Loucy (cell line): ENCODE measurements at regions not wholly inside any gene's neighbourhood (a gene's known extent, or its start where the extent isn't known, plus 50 kb on each side); places are given as distances from the start of the nearest gene placed in this dataset.

ENCODE experiments used
- H2AFZ ChIP-seq: fragments of 200-600 bp; sonication (generic); 2 replicates; pipeline ENCODE4 v1.6.0; 2016; ENCODE audit warnings: antibody characterized with exemption, mild to moderate bottlenecking, low read length, moderate library complexity
- H3F3A ChIP-seq: fragments of 200-600 bp; 2 replicates; pipeline ENCODE4 v1.6.0; 2016; ENCODE audit warnings: antibody characterized with exemption, low read depth, mild to moderate bottlenecking
- H3K27me3 ChIP-seq: fragments of 200-600 bp; sonication (generic); 2 replicates; pipeline ENCODE4 v1.6.1; 2014; ENCODE audit warnings: low read length, mild to moderate bottlenecking; ENCODE audit not compliant: insufficient read depth, poor library complexity, severe bottlenecking
- H3K36me3 ChIP-seq: fragments of 200-600 bp; sonication (generic); 2 replicates; pipeline ENCODE4 v1.6.1; 2016; ENCODE audit warnings: low read length; ENCODE audit not compliant: insufficient read depth
- H3K4me1 ChIP-seq: fragments of 200-600 bp; sonication (generic); 2 replicates; pipeline ENCODE4 v1.5.1; 2014; ENCODE audit warnings: low read length, mild to moderate bottlenecking; ENCODE audit not compliant: insufficient read depth, poor library complexity, severe bottlenecking
- H3K4me2 ChIP-seq: fragments of 200-600 bp; sonication (generic); 2 replicates; pipeline ENCODE4 v1.6.0; 2014; ENCODE audit warnings: antibody characterized with exemption, low read length, low read depth, mild to moderate bottlenecking; ENCODE audit not compliant: poor library complexity, severe bottlenecking
- H3K4me3 ChIP-seq: fragments of 200-600 bp; sonication (generic); 2 replicates; pipeline ENCODE4 v1.5.1; 2014; ENCODE audit warnings: low read length, mild to moderate bottlenecking, mixed read lengths; ENCODE audit not compliant: poor library complexity, severe bottlenecking
- H3K79me2 ChIP-seq: fragments of 200-600 bp; sonication (generic); 2 replicates; pipeline ENCODE4 v1.6.1; 2014; ENCODE audit warnings: low read length; ENCODE audit not compliant: insufficient read depth
- H3K9ac ChIP-seq: fragments of 200-600 bp; sonication (generic); 2 replicates; pipeline ENCODE4 v1.6.0; 2014; ENCODE audit warnings: mild to moderate bottlenecking, low read depth, low read length, moderate library complexity; ENCODE audit not compliant: poor library complexity, severe bottlenecking
- H3K9me2 ChIP-seq: fragments of 200-600 bp; sonication (generic); replicated peaks from 2 replicates; pipeline ENCODE4 v1.6.1; 2016; ENCODE audit warnings: low read depth, low read length, mixed read lengths
- H3K9me3 ChIP-seq: fragments of 200-600 bp; sonication (generic); 2 replicates; pipeline ENCODE4 v1.6.1; 2014; ENCODE audit warnings: mild to moderate bottlenecking, antibody characterized with exemption, low read length, low read depth; ENCODE audit not compliant: insufficient read depth
- H4K20me1 ChIP-seq: fragments of 200-600 bp; sonication (generic); 2 replicates; pipeline ENCODE4 v1.6.0; 2014; ENCODE audit warnings: antibody characterized with exemption, low read length, mild to moderate bottlenecking; ENCODE audit not compliant: insufficient read depth, poor library complexity, severe bottlenecking
- EZH2phosphoT487 ChIP-seq: fragments of 200-600 bp; IDR thresholded peaks from 2 replicates; pipeline ENCODE4 v1.6.1; 2018; ENCODE audit warnings: antibody characterized with exemption, mild to moderate bottlenecking, moderate library complexity, borderline replicate concordance
- TF ChIP-seq, protein P1 (sequence below): fragments of 200-600 bp; sonication (generic); conservative IDR thresholded peaks from 2 replicates; pipeline ENCODE4 v1.5.1; 2014; ENCODE audit warnings: mild to moderate bottlenecking, antibody characterized with exemption, low read length

DNA sequence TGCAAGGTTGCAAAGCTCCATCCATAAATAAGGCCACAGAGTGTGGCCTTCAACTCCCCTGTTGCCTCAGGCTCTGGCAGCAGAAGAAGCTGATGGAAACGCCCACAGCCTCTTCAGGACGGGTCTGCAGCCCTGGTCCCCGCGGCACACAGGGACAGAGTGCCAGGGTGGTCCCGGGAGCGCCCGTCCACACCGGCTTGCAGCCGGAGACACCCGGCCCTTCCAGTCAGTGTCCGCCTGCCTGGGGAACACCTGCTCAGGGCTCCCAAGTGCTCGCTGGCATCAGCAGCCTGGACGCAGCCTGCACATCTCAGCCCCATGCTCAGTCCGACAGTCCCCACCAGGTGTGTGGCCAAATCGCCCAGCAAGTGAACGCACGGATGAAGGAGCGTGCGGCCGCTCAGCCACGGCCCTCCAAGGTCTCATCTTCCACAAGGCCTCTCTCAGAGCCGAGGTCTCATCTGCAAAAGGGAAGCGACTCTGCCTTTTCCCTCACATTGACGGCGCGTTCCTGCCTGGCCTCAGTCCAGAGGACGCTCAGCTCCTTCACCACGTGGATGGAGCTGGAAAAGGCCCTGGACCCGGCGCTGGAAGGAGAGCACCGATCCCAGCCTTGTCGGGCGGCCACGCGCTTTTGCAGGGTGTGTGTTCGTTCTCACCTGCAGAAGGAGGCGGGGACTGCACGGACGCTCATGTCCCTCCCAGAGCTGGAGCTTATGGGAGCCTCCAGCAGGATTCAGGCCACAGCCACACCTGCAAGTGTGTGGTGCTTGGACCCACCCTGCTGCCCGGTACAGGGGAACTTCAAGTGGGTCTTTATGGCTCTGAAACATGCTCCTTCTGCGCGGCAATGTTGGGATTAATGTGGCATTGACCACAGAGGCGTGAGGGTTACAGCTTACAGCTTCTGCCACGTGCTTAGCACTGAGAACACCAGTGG is 180.4 kb downstream of the DLL1 start:
- TF ChIP-seq, protein P1, sequence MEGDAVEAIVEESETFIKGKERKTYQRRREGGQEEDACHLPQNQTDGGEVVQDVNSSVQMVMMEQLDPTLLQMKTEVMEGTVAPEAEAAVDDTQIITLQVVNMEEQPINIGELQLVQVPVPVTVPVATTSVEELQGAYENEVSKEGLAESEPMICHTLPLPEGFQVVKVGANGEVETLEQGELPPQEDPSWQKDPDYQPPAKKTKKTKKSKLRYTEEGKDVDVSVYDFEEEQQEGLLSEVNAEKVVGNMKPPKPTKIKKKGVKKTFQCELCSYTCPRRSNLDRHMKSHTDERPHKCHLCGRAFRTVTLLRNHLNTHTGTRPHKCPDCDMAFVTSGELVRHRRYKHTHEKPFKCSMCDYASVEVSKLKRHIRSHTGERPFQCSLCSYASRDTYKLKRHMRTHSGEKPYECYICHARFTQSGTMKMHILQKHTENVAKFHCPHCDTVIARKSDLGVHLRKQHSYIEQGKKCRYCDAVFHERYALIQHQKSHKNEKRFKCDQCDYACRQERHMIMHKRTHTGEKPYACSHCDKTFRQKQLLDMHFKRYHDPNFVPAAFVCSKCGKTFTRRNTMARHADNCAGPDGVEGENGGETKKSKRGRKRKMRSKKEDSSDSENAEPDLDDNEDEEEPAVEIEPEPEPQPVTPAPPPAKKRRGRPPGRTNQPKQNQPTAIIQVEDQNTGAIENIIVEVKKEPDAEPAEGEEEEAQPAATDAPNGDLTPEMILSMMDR = no peak
- no peak for TF ChIP-seq EZH2phosphoT487
- H4K20me1 ChIP-seq = no peaks in the 10 kb centered on the region

DNA sequence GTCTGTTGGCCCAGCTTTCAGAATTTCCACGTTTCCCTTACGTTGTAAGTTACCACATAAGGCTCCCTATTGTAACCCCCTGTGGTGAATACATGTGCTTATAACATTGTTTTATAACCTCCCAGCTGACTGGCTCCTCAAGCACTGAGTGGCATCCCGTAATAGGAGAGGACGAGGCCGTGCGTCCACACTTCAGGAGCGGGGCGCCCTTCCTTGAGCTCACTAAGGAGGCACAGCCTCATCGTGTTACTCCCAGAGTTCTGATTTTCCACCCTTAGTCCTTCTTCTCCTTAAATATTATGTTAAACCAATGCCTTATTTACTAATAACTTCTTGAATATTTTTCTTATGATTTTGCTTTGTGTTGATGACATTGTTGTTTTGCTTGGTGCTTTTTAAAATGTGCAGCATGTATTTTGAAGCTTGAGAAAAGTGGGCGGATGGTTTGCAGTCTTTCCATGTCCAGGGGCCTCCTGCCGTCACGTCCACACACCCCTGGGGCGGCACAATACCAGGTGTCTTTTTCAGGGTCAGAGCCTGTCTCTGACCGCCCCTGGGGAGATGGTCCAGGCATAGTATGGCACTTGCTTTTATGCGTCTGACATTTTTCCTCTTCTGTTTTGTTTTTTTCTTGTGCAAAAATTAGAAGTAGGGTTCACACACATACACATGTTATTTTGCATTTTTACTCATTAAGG is 181.8 kb downstream of the DLL1 start:
- Histone ChIP-seq H3F3A (no peaks in the 10 kb centered on the region), H3K36me3 (no peaks in the 10 kb centered on the region), H3K79me2 (no peaks in the 10 kb centered on the region), H3K4me1 (no peaks in the 10 kb centered on the region), H3K4me3 (no peak overlapping the region), H3K9ac (no peak overlapping the region), H3K4me2 (no peak overlapping the region), H3K27me3 (no peaks in the 10 kb centered on the region), H3K9me3 (no peaks in the 10 kb centered on the region; the same call in 1 of the 2 replicates), H2AFZ (no peak overlapping the region), H4K20me1 (no peaks in the 10 kb centered on the region), H3K9me2 (no peaks in the 10 kb centered on the region)
- TF ChIP-seq, protein P1 = no peak
- no peak for TF ChIP-seq EZH2phosphoT487

More for the DNA sequence above, 180.4 kb downstream of the DLL1 start:
- no peak overlapping the region for H3K9ac ChIP-seq
- H3K36me3 ChIP-seq = no peaks in the 10 kb centered on the region
- H3F3A ChIP-seq = no peaks in the 10 kb centered on the region
- no peak overlapping the region for H3K4me2 ChIP-seq
- peaks cover 1% of the 10 kb centered on the region; the same call in 1 of the 2 replicates for H3K9me3 ChIP-seq
- H3K4me1 ChIP-seq = no peaks in the 10 kb centered on the region
- H3K27me3 ChIP-seq = no peaks in the 10 kb centered on the region
- no peaks in the 10 kb centered on the region for H3K79me2 ChIP-seq
- H3K4me3 ChIP-seq = no peak overlapping the region
- no peak overlapping the region for H2AFZ ChIP-seq
- H3K9me2 ChIP-seq = no peaks in the 10 kb centered on the region

DNA sequence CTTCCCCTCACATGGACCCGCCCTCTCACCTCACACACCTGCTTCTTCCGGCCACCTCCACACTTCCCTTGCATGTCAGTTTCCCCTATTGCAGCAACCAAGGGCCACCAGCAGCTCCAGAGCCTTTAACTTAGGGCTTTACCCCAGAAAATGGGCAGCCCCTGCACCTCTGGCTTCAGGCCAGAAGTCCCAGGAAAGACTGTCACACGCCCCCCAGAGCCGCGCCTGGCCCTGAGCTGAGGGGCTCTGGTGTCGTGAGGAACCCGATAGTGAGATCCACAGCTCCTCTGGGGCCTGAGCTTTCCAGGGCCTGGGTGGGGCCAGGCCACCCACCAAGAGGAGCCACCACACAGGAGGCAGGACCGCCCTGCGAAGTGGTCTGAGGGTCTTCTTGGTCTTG is 182.4 kb downstream of the DLL1 start:
- no peaks in the 10 kb centered on the region for H3K36me3 ChIP-seq
- H3K9ac ChIP-seq = no peak overlapping the region
- no peak overlapping the region for H3K4me3 ChIP-seq
- H3K27me3 ChIP-seq = no peaks in the 10 kb centered on the region
- no peak overlapping the region for H2AFZ ChIP-seq
- no peak overlapping the region for H3K4me2 ChIP-seq
- H3F3A ChIP-seq = no peaks in the 10 kb centered on the region
- H3K4me1 ChIP-seq = no peaks in the 10 kb centered on the region
- no peaks in the 10 kb centered on the region for H4K20me1 ChIP-seq
- no peaks in the 10 kb centered on the region for H3K9me2 ChIP-seq
- TF ChIP-seq EZH2phosphoT487 = no peak
- TF ChIP-seq, protein P1 = no peak
- no peaks in the 10 kb centered on the region; the same call in 1 of the 2 replicates for H3K9me3 ChIP-seq
- H3K79me2 ChIP-seq = no peaks in the 10 kb centered on the region
